ENCODE measurements at regions not wholly inside any gene's neighbourhood (a gene's known extent, or its start where the extent isn't known, plus 50 kb on each side); places are given as distances from the start of the nearest gene placed in this dataset.
A peak's percentile ranks its signal among the peaks of the same experiment; 100 is the strongest.

GRCh38 chr18:29930231-29930630, 1112.3 kb downstream of the DSC3 start:
- ATAC-seq (no peak), DNase-seq (ENCODE audit: low read depth, low spot score) (no peak)
- no peak for TF ChIP-seq POLR2AphosphoS5 (IDR thresholded peaks at IDR 0.05; ENCODE audit: low read depth, low read length)
- peak; percentile 43; the same call in 1 of the 2 replicates for TF ChIP-seq TCF7L2 (IDR thresholded peaks at IDR 0.05; ENCODE audit: low read depth, low read length)
- in situ Hi-C loops (cut with HindIII; ENCODE audit: low pct_unique_long_range_greater_than_20kb, low sequenced_read_pairs) = no loop called here
- ChIA-PET POLR2A (no interaction called here), CTCF (no interaction called here)
- no peak overlapping the region for H3K27ac ChIP-seq (ENCODE audit: low read length)
- no peaks in the 10 kb centered on the region for H3K4me1 ChIP-seq (ENCODE audit: control insufficient read depth, insufficient read depth, low read length)
- H3K9me3 ChIP-seq (ENCODE audit: control insufficient read depth, insufficient read depth, low read depth, low read length) = no peaks in the 10 kb centered on the region
- intact Hi-C loops (cut with micrococcal nuclease; ENCODE audit: unreplicated experiment) = no loop called here
- no peak overlapping the region for H3K4me3 ChIP-seq (ENCODE audit: low read depth in 2 of 2, low read length in 2 of 2)
- no TSS peak for BruUV-seq (replicated peaks)
- H3K36me3 ChIP-seq (ENCODE audit: control insufficient read depth, insufficient read depth, low read length) = no peaks in the 10 kb centered on the region
- no peaks in the 10 kb centered on the region for H3K27me3 ChIP-seq (ENCODE audit: control insufficient read depth, insufficient read depth, low read length)

DNA sequence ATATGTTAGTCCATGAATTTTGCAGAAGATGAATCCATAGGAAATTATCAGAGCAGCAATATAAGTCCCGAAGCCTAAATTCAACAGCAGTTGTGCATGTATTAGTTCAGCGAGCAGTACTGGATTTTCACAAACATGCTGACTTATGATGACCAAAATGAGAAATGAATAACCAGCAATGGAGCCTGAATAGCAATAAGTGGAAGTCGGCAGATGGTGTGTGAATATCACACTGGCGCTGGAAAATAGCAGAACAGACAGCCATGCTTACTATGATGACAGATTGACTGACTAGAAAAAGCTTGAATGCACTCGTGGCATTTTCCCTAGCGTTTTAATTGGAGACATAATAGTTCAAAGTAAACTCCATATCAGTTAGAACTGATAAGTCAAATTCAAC, 1114.5 kb downstream of the DSC3 start:
- intact Hi-C loops (cut with micrococcal nuclease; ENCODE audit: unreplicated experiment) (no loop called here), in situ Hi-C loops (cut with HindIII; ENCODE audit: low pct_unique_long_range_greater_than_20kb, low sequenced_read_pairs) (no loop called here)
- POLR2A ChIA-PET = no interaction called here
- CTCF ChIA-PET = no interaction called here
- Histone ChIP-seq H3K9me3 (ENCODE audit: control insufficient read depth, insufficient read depth, low read depth, low read length) (no peaks in the 10 kb centered on the region), H3K4me1 (ENCODE audit: control insufficient read depth, insufficient read depth, low read length) (no peaks in the 10 kb centered on the region), H3K4me3 (ENCODE audit: low read depth in 2 of 2, low read length in 2 of 2) (no peak overlapping the region), H3K27me3 (ENCODE audit: control insufficient read depth, insufficient read depth, low read length) (no peaks in the 10 kb centered on the region), H3K36me3 (ENCODE audit: control insufficient read depth, insufficient read depth, low read length) (no peaks in the 10 kb centered on the region), H3K27ac (ENCODE audit: low read length) (no peak overlapping the region)
- TF ChIP-seq, protein P1, sequence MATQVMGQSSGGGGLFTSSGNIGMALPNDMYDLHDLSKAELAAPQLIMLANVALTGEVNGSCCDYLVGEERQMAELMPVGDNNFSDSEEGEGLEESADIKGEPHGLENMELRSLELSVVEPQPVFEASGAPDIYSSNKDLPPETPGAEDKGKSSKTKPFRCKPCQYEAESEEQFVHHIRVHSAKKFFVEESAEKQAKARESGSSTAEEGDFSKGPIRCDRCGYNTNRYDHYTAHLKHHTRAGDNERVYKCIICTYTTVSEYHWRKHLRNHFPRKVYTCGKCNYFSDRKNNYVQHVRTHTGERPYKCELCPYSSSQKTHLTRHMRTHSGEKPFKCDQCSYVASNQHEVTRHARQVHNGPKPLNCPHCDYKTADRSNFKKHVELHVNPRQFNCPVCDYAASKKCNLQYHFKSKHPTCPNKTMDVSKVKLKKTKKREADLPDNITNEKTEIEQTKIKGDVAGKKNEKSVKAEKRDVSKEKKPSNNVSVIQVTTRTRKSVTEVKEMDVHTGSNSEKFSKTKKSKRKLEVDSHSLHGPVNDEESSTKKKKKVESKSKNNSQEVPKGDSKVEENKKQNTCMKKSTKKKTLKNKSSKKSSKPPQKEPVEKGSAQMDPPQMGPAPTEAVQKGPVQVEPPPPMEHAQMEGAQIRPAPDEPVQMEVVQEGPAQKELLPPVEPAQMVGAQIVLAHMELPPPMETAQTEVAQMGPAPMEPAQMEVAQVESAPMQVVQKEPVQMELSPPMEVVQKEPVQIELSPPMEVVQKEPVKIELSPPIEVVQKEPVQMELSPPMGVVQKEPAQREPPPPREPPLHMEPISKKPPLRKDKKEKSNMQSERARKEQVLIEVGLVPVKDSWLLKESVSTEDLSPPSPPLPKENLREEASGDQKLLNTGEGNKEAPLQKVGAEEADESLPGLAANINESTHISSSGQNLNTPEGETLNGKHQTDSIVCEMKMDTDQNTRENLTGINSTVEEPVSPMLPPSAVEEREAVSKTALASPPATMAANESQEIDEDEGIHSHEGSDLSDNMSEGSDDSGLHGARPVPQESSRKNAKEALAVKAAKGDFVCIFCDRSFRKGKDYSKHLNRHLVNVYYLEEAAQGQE (IDR thresholded peaks at IDR 0.05; ENCODE audit: insufficient read depth in 1 of 2, low read depth in 2 of 2, low read length in 1 of 2) = no peak
- TF ChIP-seq TCF7L2 (IDR thresholded peaks at IDR 0.05; ENCODE audit: low read depth, low read length) (no peak), CTCF (IDR thresholded peaks at IDR 0.05) (no peak), POLR2AphosphoS5 (IDR thresholded peaks at IDR 0.05; ENCODE audit: low read depth, low read length) (no peak), SIN3A (IDR thresholded peaks at IDR 0.05; ENCODE audit: borderline replicate concordance, insufficient read depth, low read depth, low read length) (no peak)
- DNase-seq (ENCODE audit: low read depth, low spot score) = no peak
- no peak for ATAC-seq
- no TSS peak for BruUV-seq (replicated peaks)

DNA sequence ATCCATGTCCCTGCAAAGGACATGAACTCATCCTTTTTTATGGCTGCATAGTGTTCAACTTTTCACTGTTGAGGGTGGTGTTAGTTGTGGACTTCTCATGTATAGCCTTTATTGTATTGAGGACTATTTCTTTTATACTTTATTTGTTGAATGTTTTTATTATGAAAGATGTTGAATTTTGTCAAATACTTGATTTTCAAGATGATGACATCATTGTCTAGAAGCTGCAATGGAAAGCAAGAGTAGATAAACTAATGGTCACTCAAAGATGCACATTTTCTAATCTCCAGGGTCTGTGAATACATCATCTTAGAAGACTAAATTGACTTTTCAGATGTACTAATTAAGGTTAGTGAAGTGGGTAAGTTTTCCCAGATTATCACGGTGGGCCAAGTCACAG, 1117.0 kb downstream of the DSC3 start:
- ATAC-seq = no peak
- Histone ChIP-seq H3K36me3 (ENCODE audit: control insufficient read depth, insufficient read depth, low read length) (no peaks in the 10 kb centered on the region), H3K9me3 (ENCODE audit: control insufficient read depth, insufficient read depth, low read depth, low read length) (no peaks in the 10 kb centered on the region), H3K27me3 (ENCODE audit: control insufficient read depth, insufficient read depth, low read length) (no peaks in the 10 kb centered on the region), H3K4me1 (ENCODE audit: control insufficient read depth, insufficient read depth, low read length) (no peaks in the 10 kb centered on the region), H3K27ac (ENCODE audit: low read length) (no peak overlapping the region), H3K4me3 (ENCODE audit: low read depth in 2 of 2, low read length in 2 of 2) (no peak overlapping the region)
- ChIA-PET POLR2A (no interaction called here), CTCF (no interaction called here)
- in situ Hi-C loops (cut with HindIII; ENCODE audit: low pct_unique_long_range_greater_than_20kb, low sequenced_read_pairs) (no loop called here), intact Hi-C loops (cut with micrococcal nuclease; ENCODE audit: unreplicated experiment) (no loop called here)
- TF ChIP-seq SIN3A (IDR thresholded peaks at IDR 0.05; ENCODE audit: borderline replicate concordance, insufficient read depth, low read depth, low read length) (no peak), CTCF (IDR thresholded peaks at IDR 0.05) (no peak), POLR2AphosphoS5 (IDR thresholded peaks at IDR 0.05; ENCODE audit: low read depth, low read length) (no peak), TCF7L2 (IDR thresholded peaks at IDR 0.05; ENCODE audit: low read depth, low read length) (no peak)
- TF ChIP-seq, protein P1 (IDR thresholded peaks at IDR 0.05; ENCODE audit: insufficient read depth in 1 of 2, low read depth in 2 of 2, low read length in 1 of 2) = no peak
- no peak for DNase-seq (ENCODE audit: low read depth, low spot score)
- BruUV-seq (replicated peaks) = no TSS peak

Data from Panc1 (cell line).